T-helper 1 cell treated with Interleukin-12 subunit alpha and Interleukin-12 subunit beta and Interleukin-4 antibody, amounts not matched to agents 30 μg/mL and 1 μg/mL, for 36 hours (primary cell): ENCODE measurements at regions not wholly inside any gene's neighbourhood (a gene's known extent, or its start where the extent isn't known, plus 50 kb on each side); places are given as distances from the start of the nearest gene placed in this dataset.

Experiments
- H3K27ac Mint-ChIP-seq: one replicate; pipeline ENCODE4 v1.8.0; 2021; ENCODE audit warnings: mild to moderate bottlenecking, mixed read lengths
- H3K27me3 Mint-ChIP-seq: one replicate; pipeline ENCODE4 v1.8.0; 2021; ENCODE audit warnings: low read depth, mixed read lengths
- H3K36me3 Mint-ChIP-seq: one replicate; pipeline ENCODE4 v1.8.0; 2021; ENCODE audit warnings: low read depth, mixed read lengths
- H3K4me1 Mint-ChIP-seq: one replicate; pipeline ENCODE4 v1.8.0; 2021; ENCODE audit warnings: low read depth, mixed read lengths
- H3K4me3 Mint-ChIP-seq: one replicate; pipeline ENCODE4 v1.8.0; 2021; ENCODE audit warnings: mild to moderate bottlenecking, moderate library complexity, mixed read lengths
- H3K9me3 Mint-ChIP-seq: one replicate; pipeline ENCODE4 v1.8.0; 2021; ENCODE audit warnings: mixed read lengths

GRCh38 chr9:20087481-20087880, 298.6 kb upstream of the SLC24A2 start:
- H3K4me1 Mint-ChIP-seq = no peaks in the 10 kb centered on the region
- peaks cover 7% of the 10 kb centered on the region for H3K36me3 Mint-ChIP-seq

GRCh38 chr9:20085842-20086241, 297.0 kb upstream of the SLC24A2 start:
- Mint-ChIP-seq H3K9me3 (peaks cover 6% of the 10 kb centered on the region), H3K36me3 (peaks cover 4% of the 10 kb centered on the region), H3K4me1 (no peaks in the 10 kb centered on the region), H3K27ac (no peak overlapping the region), H3K27me3 (peaks cover 3% of the 10 kb centered on the region), H3K4me3 (no peak overlapping the region)

More at GRCh38 chr9:20087481-20087880, 298.6 kb upstream of the SLC24A2 start:
- Mint-ChIP-seq H3K4me3 (no peak overlapping the region), H3K27me3 (peaks cover 3% of the 10 kb centered on the region), H3K27ac (no peak overlapping the region), H3K9me3 (peaks cover 20% of the 10 kb centered on the region)

GRCh38 chr9:20084125-20084524, 295.3 kb upstream of the SLC24A2 start:
- peaks cover 3% of the 10 kb centered on the region for H3K27me3 Mint-ChIP-seq
- H3K9me3 Mint-ChIP-seq = no peaks in the 10 kb centered on the region
- no peak overlapping the region for H3K27ac Mint-ChIP-seq
- H3K36me3 Mint-ChIP-seq = peaks cover 3% of the 10 kb centered on the region
- no peaks in the 10 kb centered on the region for H3K4me1 Mint-ChIP-seq
- H3K4me3 Mint-ChIP-seq = no peak overlapping the region

- Mint-ChIP-seq H3K36me3 (peaks cover 3% of the 10 kb centered on the region), H3K4me1 (no peaks in the 10 kb centered on the region)
Observed at GRCh38 chr9:20083390-20083789, 294.6 kb upstream of the SLC24A2 start.

GRCh38 chr9:20082831-20083230, 294.0 kb upstream of the SLC24A2 start:
- H3K27me3 Mint-ChIP-seq = peaks cover 3% of the 10 kb centered on the region
- peaks cover 3% of the 10 kb centered on the region for H3K36me3 Mint-ChIP-seq
- H3K4me1 Mint-ChIP-seq = no peaks in the 10 kb centered on the region
- H3K9me3 Mint-ChIP-seq = no peaks in the 10 kb centered on the region
- H3K4me3 Mint-ChIP-seq = no peak overlapping the region
- H3K27ac Mint-ChIP-seq = no peak overlapping the region

More at GRCh38 chr9:20083390-20083789, 294.6 kb upstream of the SLC24A2 start:
- H3K4me3 Mint-ChIP-seq = no peak overlapping the region
- no peaks in the 10 kb centered on the region for H3K9me3 Mint-ChIP-seq
- H3K27ac Mint-ChIP-seq = no peak overlapping the region
- H3K27me3 Mint-ChIP-seq = peaks cover 3% of the 10 kb centered on the region

- no peaks in the 10 kb centered on the region for H3K4me1 Mint-ChIP-seq
- no peak overlapping the region for H3K27ac Mint-ChIP-seq
- no peaks in the 10 kb centered on the region for H3K9me3 Mint-ChIP-seq
- peaks cover 3% of the 10 kb centered on the region for H3K27me3 Mint-ChIP-seq
- H3K4me3 Mint-ChIP-seq = no peak overlapping the region
- peaks cover 3% of the 10 kb centered on the region for H3K36me3 Mint-ChIP-seq
Observed at GRCh38 chr9:20082406-20082805, 293.6 kb upstream of the SLC24A2 start.

- Mint-ChIP-seq H3K36me3 (peaks cover 3% of the 10 kb centered on the region), H3K4me3 (no peak overlapping the region), H3K9me3 (no peaks in the 10 kb centered on the region), H3K27me3 (peaks cover 3% of the 10 kb centered on the region), H3K4me1 (no peaks in the 10 kb centered on the region), H3K27ac (no peak overlapping the region)
Observed at GRCh38 chr9:20078246-20078645, 289.4 kb upstream of the SLC24A2 start.

- Mint-ChIP-seq H3K27ac (no peak overlapping the region), H3K27me3 (no peaks in the 10 kb centered on the region), H3K4me1 (no peaks in the 10 kb centered on the region), H3K9me3 (no peaks in the 10 kb centered on the region), H3K36me3 (no peaks in the 10 kb centered on the region), H3K4me3 (no peak overlapping the region)
Observed at GRCh38 chr9:20074291-20074690, 285.5 kb upstream of the SLC24A2 start.

- Mint-ChIP-seq H3K4me3 (no peak overlapping the region), H3K27me3 (peaks cover 3% of the 10 kb centered on the region), H3K27ac (no peak overlapping the region), H3K4me1 (peaks cover 2% of the 10 kb centered on the region), H3K9me3 (no peaks in the 10 kb centered on the region), H3K36me3 (no peaks in the 10 kb centered on the region)
Observed at GRCh38 chr9:20070336-20070735, 281.5 kb upstream of the SLC24A2 start.

GRCh38 chr9:20065796-20066700, 277.2 kb upstream of the SLC24A2 start:
- no peak overlapping the region for H3K4me3 Mint-ChIP-seq
- peaks cover 3% of the 10 kb centered on the region for H3K27me3 Mint-ChIP-seq
- no peaks in the 10 kb centered on the region for H3K9me3 Mint-ChIP-seq
- no peaks in the 10 kb centered on the region for H3K36me3 Mint-ChIP-seq
- H3K4me1 Mint-ChIP-seq = peaks cover 2% of the 10 kb centered on the region
- no peak overlapping the region for H3K27ac Mint-ChIP-seq

- Mint-ChIP-seq H3K27me3 (peaks cover 7% of the 10 kb centered on the region), H3K9me3 (no peaks in the 10 kb centered on the region), H3K4me1 (peaks cover 2% of the 10 kb centered on the region), H3K36me3 (peaks cover 1% of the 10 kb centered on the region), H3K4me3 (no peak overlapping the region), H3K27ac (no peak overlapping the region)
Observed at GRCh38 chr9:20065046-20065445, 276.2 kb upstream of the SLC24A2 start.

GRCh38 chr9:20054734-20055133, 265.9 kb upstream of the SLC24A2 start:
- peaks cover 10% of the 10 kb centered on the region for H3K9me3 Mint-ChIP-seq
- H3K36me3 Mint-ChIP-seq = peaks cover 2% of the 10 kb centered on the region
- H3K4me1 Mint-ChIP-seq = no peaks in the 10 kb centered on the region
- peaks cover 7% of the 10 kb centered on the region for H3K27me3 Mint-ChIP-seq
- no peak overlapping the region for H3K4me3 Mint-ChIP-seq
- no peak overlapping the region for H3K27ac Mint-ChIP-seq

- no peaks in the 10 kb centered on the region for H3K27me3 Mint-ChIP-seq
- no peak overlapping the region for H3K4me3 Mint-ChIP-seq
- peaks cover 10% of the 10 kb centered on the region for H3K9me3 Mint-ChIP-seq
- H3K27ac Mint-ChIP-seq = no peak overlapping the region
- peaks cover 20% of the 10 kb centered on the region for H3K4me1 Mint-ChIP-seq
- H3K36me3 Mint-ChIP-seq = peaks cover 4% of the 10 kb centered on the region
Observed at GRCh38 chr9:20048985-20049384, 260.1 kb upstream of the SLC24A2 start.

GRCh38 chr9:20048437-20048836, 259.6 kb upstream of the SLC24A2 start:
- Mint-ChIP-seq H3K36me3 (peaks cover 4% of the 10 kb centered on the region), H3K4me3 (no peak overlapping the region), H3K27me3 (no peaks in the 10 kb centered on the region), H3K27ac (no peak overlapping the region), H3K4me1 (peaks cover 25% of the 10 kb centered on the region), H3K9me3 (peaks cover 6% of the 10 kb centered on the region)

GRCh38 chr9:20044686-20045085, 255.8 kb upstream of the SLC24A2 start:
- H3K27ac Mint-ChIP-seq = no peak overlapping the region
- no peaks in the 10 kb centered on the region for H3K27me3 Mint-ChIP-seq
- peaks cover 2% of the 10 kb centered on the region for H3K36me3 Mint-ChIP-seq
- H3K4me1 Mint-ChIP-seq = peaks cover 40% of the 10 kb centered on the region
- no peak overlapping the region for H3K4me3 Mint-ChIP-seq
- no peaks in the 10 kb centered on the region for H3K9me3 Mint-ChIP-seq
